ENCODE measurements at regions not wholly inside any gene's neighbourhood (a gene's known extent, or its start where the extent isn't known, plus 50 kb on each side); places are given as distances from the start of the nearest gene placed in this dataset.
A peak's percentile ranks its signal among the peaks of the same experiment; 100 is the strongest.

DNA sequence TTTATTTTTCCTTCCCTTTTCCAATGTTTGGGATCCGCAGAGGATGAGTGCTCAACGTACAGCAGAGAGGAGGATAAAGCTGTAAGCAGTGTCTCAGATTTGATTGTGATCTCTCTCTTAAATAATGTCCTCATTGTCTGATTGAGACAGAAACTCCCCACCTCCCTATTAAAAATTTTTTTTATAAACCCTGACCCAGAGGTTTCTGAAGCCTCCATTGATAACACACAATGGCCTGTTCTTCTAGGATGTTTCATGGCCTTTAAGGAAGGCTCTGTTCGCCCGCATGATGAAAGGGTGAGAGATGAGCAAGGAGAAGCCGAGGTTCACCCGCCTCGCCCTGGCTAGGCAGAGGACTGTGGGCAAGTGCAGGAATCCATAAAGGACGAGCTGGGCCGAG, 138.2 kb upstream of the GAS1 start:
- no peak for DNase-seq
- TF ChIP-seq GATA1 (IDR thresholded peaks at IDR 0.05; ENCODE audit: low read depth, low read length) = no peak
- TF ChIP-seq POLR2A (IDR thresholded peaks at IDR 0.05; ENCODE audit: low read length) = no peak

DNA sequence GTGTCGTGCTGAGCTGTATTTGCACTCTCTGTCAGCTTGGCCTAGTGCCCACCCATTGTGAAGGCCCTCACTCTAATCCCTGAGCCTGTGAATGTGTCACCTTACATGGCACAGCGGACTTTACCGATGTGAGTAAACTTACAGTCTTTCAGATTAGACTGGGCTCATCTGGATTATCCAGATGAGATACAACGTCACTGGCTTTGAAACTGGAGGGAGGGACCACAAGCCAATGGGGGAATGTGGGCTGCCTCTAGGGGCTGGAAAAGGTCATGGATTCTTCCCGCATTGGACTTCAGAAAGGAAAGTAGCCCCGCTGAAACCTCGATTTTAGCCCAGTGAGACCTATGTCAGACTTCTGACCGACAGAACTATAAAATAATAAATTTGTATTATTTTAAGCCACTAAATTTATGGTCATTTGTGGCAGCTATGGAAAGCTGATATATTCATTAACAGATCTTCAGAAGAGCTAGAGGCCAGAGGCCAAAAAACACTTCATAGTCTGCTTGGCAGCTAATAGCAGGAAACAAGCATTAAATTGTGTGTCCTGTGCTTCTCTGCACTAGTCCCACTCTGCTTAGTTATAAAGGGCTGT, 139.0 kb upstream of the GAS1 start:
- no peak for TF ChIP-seq GATA1 (IDR thresholded peaks at IDR 0.05; ENCODE audit: low read depth, low read length)
- no peak for TF ChIP-seq POLR2A (IDR thresholded peaks at IDR 0.05; ENCODE audit: low read length)
- DNase-seq = no peak

DNA sequence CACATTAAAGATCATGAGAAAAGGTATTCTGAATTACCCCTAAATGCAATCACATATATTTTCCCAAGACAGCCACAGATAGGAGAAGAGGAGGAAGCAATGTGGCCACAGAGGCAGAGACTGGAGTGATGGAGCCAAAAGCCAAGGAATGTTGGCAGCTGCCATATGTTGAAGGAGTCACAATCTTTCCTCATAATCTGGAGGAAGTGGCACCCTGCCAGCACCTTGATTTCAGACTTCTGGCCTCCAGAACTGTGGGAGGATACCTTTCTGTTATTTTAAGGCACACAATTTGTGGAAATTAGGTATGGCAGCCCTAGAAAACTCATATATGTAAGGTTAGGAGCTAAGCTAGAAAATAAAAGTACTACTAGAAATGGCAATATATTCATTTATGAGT, 139.9 kb upstream of the GAS1 start:
- DNase-seq = no peak
- TF ChIP-seq POLR2A (IDR thresholded peaks at IDR 0.05; ENCODE audit: low read length) (no peak), GATA1 (IDR thresholded peaks at IDR 0.05; ENCODE audit: low read depth, low read length) (no peak)

DNA sequence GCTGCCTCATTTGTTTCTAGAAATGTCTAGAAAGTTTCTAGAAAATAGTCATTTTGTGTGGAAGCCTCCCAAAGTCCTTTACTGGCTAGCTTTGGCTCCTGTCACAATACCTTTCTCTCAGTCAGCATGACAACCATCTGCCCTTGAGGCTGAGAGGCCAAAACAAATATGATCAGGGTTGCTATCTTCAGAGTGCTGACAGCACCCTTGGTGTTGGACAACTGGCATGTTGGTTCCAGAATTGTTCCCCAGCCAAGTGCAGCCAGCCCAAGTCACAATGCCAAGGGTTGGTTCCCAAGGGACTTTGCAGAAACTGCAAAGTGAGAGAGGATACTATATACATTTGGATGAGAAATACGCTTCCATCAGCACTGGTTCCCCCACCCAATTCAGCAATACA, 140.9 kb upstream of the GAS1 start:
- TF ChIP-seq GATA1 (IDR thresholded peaks at IDR 0.05; ENCODE audit: low read depth, low read length) (no peak), POLR2A (IDR thresholded peaks at IDR 0.05; ENCODE audit: low read length) (no peak)

DNA sequence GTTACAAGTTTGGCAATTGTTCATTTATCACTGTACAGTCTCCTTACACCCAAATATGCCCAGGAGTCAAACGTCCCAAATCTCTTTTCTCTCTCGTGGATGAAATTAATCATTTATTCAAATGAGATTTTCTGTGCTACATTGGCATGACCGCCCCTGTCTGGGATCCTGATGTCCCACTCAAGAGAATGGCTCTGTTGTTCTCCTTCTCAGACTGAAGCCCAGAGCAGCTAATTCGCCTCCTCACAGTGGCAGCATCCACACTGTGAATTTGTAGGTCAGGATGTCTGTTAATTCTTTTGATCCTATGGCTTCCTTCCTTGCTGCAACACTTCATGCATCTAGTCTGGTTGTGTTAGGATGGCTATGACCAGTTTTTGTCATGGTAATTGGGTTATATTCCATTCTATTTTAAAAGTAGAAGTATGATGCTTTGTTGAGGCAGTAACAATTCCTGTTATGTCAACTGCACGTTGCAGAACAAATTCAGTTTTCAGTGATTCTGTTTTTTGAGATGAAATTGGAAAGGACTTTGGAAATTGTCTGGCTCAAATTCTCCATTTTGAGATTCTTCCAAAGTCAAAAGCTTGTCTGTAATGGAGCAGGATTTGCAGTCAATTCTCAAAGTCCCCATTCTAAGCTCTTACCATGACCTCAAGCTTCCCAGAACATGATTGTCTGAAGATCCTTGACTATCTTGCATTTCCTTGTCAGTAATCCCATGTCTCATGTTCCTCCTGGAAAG, 141.5 kb upstream of the GAS1 start:
- no peak for TF ChIP-seq GATA1 (IDR thresholded peaks at IDR 0.05; ENCODE audit: low read depth, low read length)
- no peak for TF ChIP-seq POLR2A (IDR thresholded peaks at IDR 0.05; ENCODE audit: low read length)

More for the DNA sequence above, 140.9 kb upstream of the GAS1 start:
- no peak for DNase-seq

DNA sequence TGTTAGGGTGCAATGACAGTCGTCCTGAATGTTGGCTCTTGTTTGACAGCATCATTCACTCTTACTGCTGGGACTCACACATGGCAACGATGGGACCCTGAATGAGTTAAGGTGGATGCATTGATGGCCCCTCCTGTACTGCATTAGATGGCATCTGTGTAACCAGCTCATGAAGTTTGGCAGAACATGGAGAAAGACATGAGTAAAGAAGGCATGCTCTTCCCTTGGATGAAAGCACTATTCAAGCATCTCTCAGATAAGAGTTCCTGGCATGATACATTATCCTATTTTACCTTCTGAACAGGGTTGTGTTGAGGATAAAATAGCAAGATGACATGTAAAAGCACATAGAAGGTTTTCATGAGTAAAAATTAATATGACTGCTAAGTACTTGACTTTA, 142.2 kb upstream of the GAS1 start:
- no peak for DNase-seq
- TF ChIP-seq POLR2A (IDR thresholded peaks at IDR 0.05; ENCODE audit: low read length) (no peak), GATA1 (IDR thresholded peaks at IDR 0.05; ENCODE audit: low read depth, low read length) (no peak)

More for the DNA sequence above, 141.5 kb upstream of the GAS1 start:
- no peak for DNase-seq

DNA sequence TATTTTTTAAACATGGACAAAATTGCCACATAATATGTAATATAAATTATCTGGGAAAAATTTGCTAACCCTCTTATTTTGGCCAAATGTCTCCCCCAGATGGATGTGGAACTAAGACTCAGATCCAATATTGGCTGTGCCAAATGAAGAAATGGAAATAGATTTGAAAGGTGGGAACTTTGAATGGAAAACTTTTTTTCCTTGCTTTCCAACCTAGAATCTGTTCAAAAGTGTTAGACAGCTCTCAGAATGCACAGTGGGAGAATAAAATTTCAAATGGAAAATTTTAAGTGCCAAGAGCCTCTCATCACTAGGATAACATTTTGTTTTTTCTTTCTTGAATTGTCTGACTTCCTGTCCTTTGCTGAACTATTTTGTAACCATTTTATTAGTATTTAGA, 142.6 kb upstream of the GAS1 start:
- TF ChIP-seq GATA1 (IDR thresholded peaks at IDR 0.05; ENCODE audit: low read depth, low read length) (no peak), POLR2A (IDR thresholded peaks at IDR 0.05; ENCODE audit: low read length) (no peak)
- DNase-seq = no peak

DNA sequence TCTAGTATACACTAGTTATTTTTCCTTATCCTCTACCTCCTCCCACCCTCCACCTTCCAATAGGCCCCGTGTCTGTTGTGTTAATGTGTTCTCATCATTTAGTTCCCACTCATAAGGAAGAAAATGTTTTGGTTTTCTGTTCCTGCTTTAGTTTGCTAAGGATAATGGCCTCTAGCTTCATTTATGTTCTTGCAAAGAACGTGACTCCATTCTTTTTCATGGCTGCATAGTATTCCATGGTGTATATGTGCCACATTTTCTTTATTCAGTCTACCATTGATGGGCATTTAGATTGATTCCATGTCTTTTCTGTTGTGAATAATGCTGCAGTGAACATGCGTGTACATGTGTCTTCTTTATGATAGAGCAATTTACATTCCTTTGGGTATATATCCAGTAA, 146.5 kb upstream of the GAS1 start:
- DNase-seq = no peak
- TF ChIP-seq GATA1 (IDR thresholded peaks at IDR 0.05; ENCODE audit: low read depth, low read length) = no peak

DNA sequence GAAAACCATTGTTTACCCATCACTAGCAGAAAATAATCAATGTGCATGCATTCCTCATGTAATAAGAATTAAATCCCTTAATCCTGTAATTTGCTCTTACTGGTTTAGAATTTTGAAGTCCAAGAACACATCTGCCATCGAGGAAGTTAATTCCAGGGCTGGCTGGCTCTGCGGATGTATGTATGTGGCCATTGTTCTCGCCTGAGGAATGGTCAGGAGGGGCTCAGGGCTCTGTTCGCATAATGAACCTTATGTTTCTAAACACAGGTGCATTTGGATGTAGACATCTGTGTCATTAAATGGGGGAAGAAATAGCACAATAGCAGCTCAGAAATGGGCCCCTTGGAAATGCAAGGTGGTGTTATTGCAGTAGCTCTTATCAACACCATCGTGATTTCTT, 148.6 kb upstream of the GAS1 start:
- TF ChIP-seq GATA1 (IDR thresholded peaks at IDR 0.05; ENCODE audit: low read depth, low read length) (no peak), POLR2A (IDR thresholded peaks at IDR 0.05; ENCODE audit: low read length) (no peak)
- no peak for DNase-seq

DNA sequence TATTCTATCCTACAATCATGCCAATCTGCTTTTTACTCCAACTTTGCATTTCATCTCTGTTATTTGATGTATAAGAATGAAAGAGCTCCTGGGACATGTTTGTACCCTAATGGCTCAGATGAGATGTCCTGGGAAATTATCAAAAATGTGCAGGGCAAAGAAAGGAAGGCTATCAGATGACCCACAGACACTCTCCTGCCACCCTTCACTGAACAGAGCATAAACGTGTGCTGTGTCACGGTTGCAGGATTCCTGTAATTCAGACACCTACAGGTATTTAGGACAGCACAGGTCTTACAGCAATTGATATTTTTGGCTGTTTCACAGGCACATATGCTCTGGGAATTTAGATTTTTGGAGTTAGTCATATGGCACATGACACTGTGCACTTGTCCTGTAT, 149.2 kb upstream of the GAS1 start:
- no peak for TF ChIP-seq POLR2A (IDR thresholded peaks at IDR 0.05; ENCODE audit: low read length)
- no peak for TF ChIP-seq GATA1 (IDR thresholded peaks at IDR 0.05; ENCODE audit: low read depth, low read length)
- no peak for DNase-seq

DNA sequence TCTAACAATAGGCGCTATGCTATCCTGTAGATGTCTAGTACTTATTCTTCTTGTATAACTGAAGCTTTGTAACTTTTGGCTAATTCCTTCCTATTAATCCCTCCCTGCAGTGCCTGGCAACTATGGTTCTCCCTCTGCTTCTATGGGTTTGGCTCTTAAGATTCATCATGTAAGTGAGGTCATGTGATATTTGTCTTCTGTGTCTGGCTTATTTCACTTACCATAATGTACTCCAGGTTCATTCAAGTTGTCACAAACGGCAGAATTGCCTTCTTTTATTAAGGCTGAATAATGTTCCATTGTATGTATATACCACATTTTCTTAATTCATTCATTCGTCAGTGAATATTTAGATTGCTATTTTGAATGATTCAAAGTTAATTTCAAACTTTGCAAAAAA, 149.9 kb upstream of the GAS1 start:
- TF ChIP-seq POLR2A (IDR thresholded peaks at IDR 0.05; ENCODE audit: low read length) (no peak), GATA1 (IDR thresholded peaks at IDR 0.05; ENCODE audit: low read depth, low read length) (no peak)

DNA sequence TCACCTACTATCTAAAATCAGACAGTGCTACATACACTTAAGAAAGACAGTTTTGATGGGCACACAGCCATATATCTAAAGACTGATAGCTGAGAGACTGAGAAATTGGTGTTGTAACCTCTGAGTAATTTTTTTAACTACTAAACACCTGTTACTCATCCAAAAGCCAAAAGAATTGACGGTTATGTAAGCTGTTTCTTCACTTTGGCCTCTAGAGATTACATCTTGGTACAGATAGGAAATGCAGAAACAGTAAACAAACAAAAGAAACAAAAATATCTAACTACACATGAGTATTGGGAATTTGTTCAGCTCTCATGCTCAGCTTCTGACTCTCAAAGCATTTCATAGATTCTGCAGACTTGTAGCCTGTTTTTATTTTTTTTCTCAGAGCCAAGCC, 152.1 kb upstream of the GAS1 start:
- TF ChIP-seq GATA1 (IDR thresholded peaks at IDR 0.05; ENCODE audit: low read depth, low read length) (no peak), POLR2A (IDR thresholded peaks at IDR 0.05; ENCODE audit: low read length) (no peak)
- DNase-seq = no peak

More for the DNA sequence above, 149.9 kb upstream of the GAS1 start:
- no peak for DNase-seq

DNA sequence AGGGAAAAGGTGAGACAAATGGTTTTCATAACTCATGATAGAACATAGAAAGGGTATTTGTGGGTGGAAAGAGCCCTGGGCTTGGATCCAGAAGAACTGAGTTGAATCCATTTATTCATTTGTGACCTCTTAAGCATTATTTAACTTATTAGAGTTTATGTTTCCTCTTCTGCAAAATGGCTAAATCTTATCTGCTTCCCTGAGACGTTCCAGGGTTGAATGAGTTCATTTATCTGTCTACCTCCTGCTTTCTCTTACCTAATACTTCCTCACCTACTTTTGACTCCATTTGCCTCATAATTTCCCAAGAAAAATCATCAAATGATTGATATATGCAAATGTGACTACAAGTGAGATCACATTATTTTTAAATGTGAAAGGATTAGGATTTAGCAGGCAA, 152.7 kb upstream of the GAS1 start:
- no peak for DNase-seq
- no peak for TF ChIP-seq POLR2A (IDR thresholded peaks at IDR 0.05; ENCODE audit: low read length)
- no peak for TF ChIP-seq GATA1 (IDR thresholded peaks at IDR 0.05; ENCODE audit: low read depth, low read length)

DNA sequence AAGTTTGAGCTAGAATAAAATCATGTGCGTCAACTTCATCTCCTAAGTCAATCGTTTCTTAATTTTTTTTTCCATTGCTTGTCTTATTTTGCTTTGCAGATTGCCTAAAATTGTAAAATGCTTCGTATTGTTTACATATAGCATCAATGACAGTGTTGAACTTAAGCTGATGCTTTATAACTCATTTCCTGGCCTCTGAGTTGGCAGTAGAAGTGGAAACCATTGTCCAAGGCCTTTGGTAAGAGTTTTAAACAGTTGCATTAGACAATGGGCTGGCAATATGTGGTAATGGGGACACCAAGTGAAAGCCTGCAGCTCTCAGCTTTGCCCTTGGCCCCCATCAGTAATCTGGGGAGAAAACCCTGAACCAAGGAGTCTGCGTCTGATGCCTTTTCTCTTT, 154.8 kb upstream of the GAS1 start:
- TF ChIP-seq POLR2A (IDR thresholded peaks at IDR 0.05; ENCODE audit: low read length) = no peak
- TF ChIP-seq GATA1 (IDR thresholded peaks at IDR 0.05; ENCODE audit: low read depth, low read length) = no peak
- DNase-seq = no peak

DNA sequence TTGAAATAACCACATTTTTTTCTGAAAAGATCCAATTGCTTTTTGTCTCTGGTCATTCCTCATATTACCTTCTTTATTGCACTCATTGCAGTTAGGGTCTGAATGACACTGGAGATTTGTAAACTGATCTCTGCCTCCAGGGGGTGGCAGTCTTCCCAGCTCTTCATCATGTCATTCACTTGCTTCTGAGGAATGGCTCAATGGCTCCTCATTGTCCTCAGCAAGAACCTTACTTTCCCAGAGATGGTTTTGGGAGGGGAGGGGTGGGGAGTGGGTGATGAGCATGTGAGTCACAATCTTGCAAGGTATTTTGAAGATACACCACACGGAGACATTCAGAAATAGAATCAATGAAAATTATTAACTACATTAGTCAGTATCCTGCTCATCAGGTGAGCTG, 159.8 kb upstream of the GAS1 start:
- DNase-seq = peak; percentile 13 to 31

More for the DNA sequence above, 159.8 kb upstream of the GAS1 start:
- TF ChIP-seq GATA1 (IDR thresholded peaks at IDR 0.05; ENCODE audit: low read depth, low read length) (no peak), POLR2A (IDR thresholded peaks at IDR 0.05; ENCODE audit: low read length) (no peak)
